D341Med (cell line): ENCODE measurements at regions not wholly inside any gene's neighbourhood (a gene's known extent, or its start where the extent isn't known, plus 50 kb on each side); places are given as distances from the start of the nearest gene placed in this dataset.

ENCODE experiments used
- DNase-seq: peaks from one replicate; pipeline ENCODE4 v3.0.0; 2012; ENCODE audit warnings: low spot score

- no peak for DNase-seq
These were observed 556.2 kb upstream of the TMPRSS15 start for GRCh38 chr21:18959817-18960216.

- no peak for DNase-seq
These were observed 556.7 kb upstream of the TMPRSS15 start for GRCh38 chr21:18960306-18960705.

DNA sequence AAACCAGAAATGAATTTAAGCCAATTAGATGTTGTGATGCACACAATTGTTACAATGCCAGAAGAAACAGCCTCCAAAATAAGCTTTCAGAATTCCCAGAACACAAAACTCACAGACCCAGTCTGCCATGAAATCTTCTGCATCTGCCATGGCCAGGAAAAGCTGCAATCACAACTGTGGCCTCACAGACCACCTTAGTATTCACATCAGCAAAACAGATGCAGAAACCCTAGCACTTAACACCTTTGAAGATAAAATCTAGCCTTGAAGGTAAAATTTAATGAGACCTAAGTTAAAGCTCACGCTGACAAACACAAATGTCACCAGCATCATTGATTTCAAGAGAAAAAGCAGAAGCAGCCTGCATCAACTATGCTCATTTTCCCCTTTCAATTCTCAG, 566.8 kb upstream of the TMPRSS15 start:
- no peak for DNase-seq

DNA sequence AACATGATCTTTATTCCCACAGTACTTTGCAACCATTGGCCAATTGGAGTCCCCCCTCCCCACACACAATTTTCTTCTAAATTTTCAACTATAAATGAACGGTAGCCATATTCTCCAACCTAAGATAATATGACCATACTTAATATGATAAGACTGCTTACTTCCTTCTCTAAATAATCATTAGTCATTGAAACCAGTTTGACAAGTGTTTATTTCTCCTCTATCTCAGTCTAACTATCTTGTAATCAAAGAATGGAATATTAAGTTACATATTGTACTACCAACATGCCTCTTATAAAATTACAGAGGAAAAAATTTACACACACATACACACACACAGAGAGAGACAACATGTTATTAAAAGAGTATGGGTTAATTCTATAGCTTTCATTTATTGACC, 567.4 kb upstream of the TMPRSS15 start:
- no peak for DNase-seq

DNA sequence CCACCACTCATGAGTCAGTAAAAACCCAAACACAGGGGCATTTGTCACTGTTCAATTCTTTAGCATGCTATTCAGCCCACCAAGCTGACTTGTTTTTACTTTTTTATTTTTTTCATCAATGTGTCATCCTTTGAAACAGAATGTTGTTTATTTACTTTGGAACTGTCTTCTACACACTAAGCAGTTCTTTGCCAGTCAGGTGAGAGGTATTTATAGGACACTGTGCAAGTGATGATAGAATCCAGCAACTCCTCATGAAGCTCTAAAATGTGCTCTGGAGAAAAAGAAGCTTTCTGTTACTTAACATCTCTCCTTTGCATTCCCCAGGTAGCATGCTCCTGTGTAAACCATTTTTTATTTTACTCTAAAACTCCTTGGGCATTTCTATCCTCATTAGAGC, 582.0 kb upstream of the TMPRSS15 start:
- DNase-seq: no peak

DNA sequence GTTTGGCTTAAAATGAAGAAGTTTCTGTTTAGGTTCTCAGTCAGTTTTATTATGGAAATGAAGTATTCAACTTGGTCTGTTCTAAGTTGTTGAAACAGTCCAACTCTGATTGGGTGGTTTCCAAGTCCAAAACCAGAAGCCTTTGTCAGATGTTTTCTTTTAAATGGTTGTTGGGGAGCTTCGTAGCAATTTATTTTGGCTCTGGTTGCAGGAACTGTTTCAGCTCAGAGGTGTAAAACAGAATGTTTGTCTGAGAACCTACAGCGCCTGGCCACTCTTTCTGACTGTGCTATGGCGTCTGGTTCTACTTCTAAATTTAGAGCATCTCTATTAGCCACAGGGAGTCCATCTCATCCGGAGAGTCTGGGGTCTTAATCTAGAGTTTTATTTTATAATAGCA, 582.6 kb upstream of the TMPRSS15 start:
- no peak for DNase-seq

GRCh38 chr21:18987520-18988026, 584.0 kb upstream of the TMPRSS15 start:
- peak; percentile 17 for DNase-seq

GRCh38 chr21:18989953-18990495, 586.4 kb upstream of the TMPRSS15 start:
- no peak for DNase-seq

DNA sequence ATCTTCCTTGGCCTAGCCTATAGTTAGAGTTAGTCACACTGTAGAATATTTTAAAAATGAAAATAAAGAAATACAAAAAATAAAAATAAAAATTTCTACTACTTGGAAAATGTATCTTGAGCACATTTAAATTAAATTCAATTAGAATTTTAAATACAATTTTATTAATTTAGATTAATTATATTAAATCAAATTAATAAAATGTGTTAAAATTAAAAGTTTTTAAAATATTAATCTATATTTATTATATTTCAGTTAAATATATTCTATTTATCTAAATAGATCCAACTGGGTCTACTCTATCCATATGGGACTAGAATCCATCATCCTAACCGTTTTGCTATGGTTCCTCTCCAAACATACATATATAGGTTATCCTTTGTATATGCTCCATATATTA, 588.3 kb upstream of the TMPRSS15 start:
- no peak for DNase-seq

GRCh38 chr21:19010251-19010650, 606.7 kb upstream of the TMPRSS15 start:
- no peak for DNase-seq

- no peak for DNase-seq
These were observed 607.4 kb upstream of the TMPRSS15 start for GRCh38 chr21:19010996-19011395.

- no peak for DNase-seq
These were observed 607.9 kb upstream of the TMPRSS15 start for GRCh38 chr21:19011451-19011850.

DNA sequence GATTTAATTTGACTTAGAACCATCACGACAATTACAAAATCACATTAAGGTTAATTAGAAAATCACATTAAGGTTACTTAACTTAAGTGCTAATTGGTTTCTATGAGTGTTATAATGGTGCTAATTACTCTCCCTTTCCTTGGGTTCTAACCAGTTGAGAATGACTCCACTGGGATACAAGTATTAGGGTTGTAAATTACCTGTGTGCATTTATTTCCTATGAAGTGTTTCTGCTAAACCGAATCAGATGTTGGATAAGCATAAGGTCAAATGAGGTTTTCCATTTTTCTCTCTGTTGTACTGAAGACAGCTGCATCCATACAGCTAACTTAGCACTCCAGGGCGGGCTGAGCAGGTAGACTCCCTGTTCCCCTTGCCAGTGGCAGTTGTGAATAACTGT, 610.3 kb upstream of the TMPRSS15 start:
- no peak for DNase-seq

GRCh38 chr21:19018529-19018928, 614.9 kb upstream of the TMPRSS15 start:
- DNase-seq: no peak

GRCh38 chr21:19022978-19023377, 619.4 kb upstream of the TMPRSS15 start:
- DNase-seq: no peak

- no peak for DNase-seq
These were observed 623.3 kb upstream of the TMPRSS15 start for GRCh38 chr21:19026911-19027310.

- no peak for DNase-seq
These were observed 626.2 kb upstream of the TMPRSS15 start for GRCh38 chr21:19029816-19030215.

DNA sequence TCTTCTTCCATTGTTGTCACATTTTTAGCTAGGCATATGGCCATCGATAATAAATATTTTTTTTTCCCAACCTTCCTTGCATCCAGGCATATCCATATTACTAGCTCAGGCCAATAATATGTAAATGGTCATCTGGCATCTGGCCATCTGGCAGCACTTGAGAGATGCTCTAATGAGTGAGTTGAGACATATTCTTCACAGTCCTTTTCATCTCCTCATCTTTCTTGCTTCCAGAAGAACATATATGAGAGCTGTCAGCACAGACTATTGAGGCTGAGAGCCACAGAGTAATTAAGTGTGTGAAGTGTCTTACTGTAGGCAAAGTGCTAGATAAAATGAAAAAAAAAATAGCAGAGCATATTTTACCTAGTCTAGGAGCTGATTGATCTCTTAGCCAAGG, 628.4 kb upstream of the TMPRSS15 start:
- DNase-seq: no peak

GRCh38 chr21:19034041-19034440, 630.5 kb upstream of the TMPRSS15 start:
- DNase-seq: no peak

DNA sequence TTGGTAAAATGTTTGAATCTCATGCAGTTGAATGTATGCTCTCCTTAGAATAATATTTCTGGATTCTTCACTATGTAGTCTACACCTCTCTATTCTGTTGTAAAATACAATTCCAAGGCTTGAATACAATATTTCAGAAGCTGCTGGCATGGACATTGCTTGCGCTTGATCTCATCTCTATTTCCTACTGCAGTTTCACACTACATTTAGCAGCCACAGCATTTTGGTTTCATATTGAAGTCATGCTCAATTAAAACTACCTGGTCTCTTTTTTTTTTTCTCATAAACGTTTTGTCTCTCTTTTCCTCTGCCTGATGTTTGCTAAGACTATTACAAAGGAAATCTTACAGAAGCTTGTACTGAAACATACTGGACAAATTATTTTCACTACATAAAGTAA, 631.0 kb upstream of the TMPRSS15 start:
- DNase-seq: no peak

DNA sequence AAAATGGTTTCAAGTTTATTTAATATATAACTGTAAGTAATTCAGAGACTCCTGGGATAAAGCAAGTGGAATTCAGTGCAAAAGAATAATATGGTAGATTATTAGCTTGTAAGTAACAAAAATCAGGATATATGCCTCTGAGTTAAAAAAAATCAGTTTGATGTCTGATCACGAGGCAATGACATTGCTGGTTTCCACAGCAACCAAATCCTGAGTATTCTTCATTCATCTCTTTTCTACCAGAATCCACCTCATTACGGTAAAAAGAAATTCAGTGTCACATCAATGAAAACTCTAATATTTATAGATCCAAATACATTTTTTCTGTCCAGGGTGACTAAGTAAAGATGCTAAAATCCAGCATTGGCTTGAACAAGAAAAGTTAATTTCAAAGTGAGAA, 642.3 kb upstream of the TMPRSS15 start:
- DNase-seq: no peak

DNA sequence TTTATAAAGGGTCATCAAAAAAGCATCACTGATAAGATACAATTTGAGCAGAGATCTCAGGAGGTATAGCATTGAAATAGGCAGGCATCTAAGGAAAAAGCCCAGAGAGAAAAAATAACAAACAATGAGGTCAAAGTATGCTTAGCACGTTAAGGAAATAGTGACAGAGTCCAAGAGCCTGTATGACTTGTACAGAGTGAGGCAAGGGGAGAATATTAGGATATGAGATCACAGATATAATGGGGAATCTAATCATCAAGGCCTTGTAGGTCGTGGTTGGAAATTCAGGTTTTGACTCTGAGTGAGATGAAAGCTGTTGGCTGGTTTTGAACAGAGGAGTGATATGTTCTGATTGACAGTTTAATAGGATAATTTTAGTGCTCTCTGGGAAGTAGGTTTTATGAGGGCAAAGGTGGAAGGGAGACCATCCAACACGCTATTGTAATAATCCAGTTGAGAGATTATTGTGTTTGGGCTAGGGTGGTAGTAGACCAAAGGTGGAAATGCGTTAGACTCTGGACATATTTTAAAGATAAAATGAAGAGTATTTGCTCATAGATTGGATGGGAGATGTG, 644.6 kb upstream of the TMPRSS15 start:
- no peak for DNase-seq

GRCh38 chr21:19049567-19049966, 646.0 kb upstream of the TMPRSS15 start:
- no peak for DNase-seq

- no peak for DNase-seq
These were observed 661.6 kb upstream of the TMPRSS15 start for GRCh38 chr21:19065164-19065563.
